OCI-LY1 (cell line): ENCODE measurements at regions not wholly inside any gene's neighbourhood (a gene's known extent, or its start where the extent isn't known, plus 50 kb on each side); places are given as distances from the start of the nearest gene placed in this dataset.

ENCODE experiments used
- H2AFZ ChIP-seq: fragments of 200-600 bp; sonication (generic), shearing (Covaris generic); 2 replicates; pipeline ENCODE4 v1.6.0; 2014; ENCODE audit warnings: antibody characterized with exemption, mild to moderate bottlenecking, low read length
- H3F3A ChIP-seq: fragments of 200-600 bp; sonication (generic), shearing (Covaris generic); 2 replicates; pipeline ENCODE4 v1.6.0; 2014; ENCODE audit warnings: mild to moderate bottlenecking, antibody characterized with exemption, low read length, moderate library complexity; ENCODE audit not compliant: insufficient read depth
- H3K27ac ChIP-seq: fragments of 200-600 bp; sonication (generic); 2 replicates; pipeline ENCODE4 v1.5.1; 2014; ENCODE audit warnings: low read length, mixed run types, mild to moderate bottlenecking, low read depth; ENCODE audit not compliant: poor library complexity, severe bottlenecking
- H3K27me3 ChIP-seq: fragments of 200-600 bp; sonication (generic); 2 replicates; pipeline ENCODE4 v1.6.0; 2014; ENCODE audit warnings: antibody characterized with exemption, mild to moderate bottlenecking, low read length, moderate library complexity; ENCODE audit not compliant: insufficient read depth
- H3K36me3 ChIP-seq: fragments of 200-600 bp; sonication (generic); 2 replicates; pipeline ENCODE4 v1.6.1; 2014; ENCODE audit warnings: mild to moderate bottlenecking, antibody characterized with exemption, low read length, moderate library complexity, mixed read lengths; ENCODE audit not compliant: insufficient read depth
- H3K4me1 ChIP-seq: fragments of 200-600 bp; sonication (generic); 2 replicates; pipeline ENCODE4 v1.5.1; 2014; ENCODE audit warnings: mild to moderate bottlenecking, low read length, moderate library complexity; ENCODE audit not compliant: insufficient read depth, severe bottlenecking
- H3K4me2 ChIP-seq: fragments of 200-600 bp; sonication (generic), shearing (Covaris generic); 2 replicates; pipeline ENCODE4 v1.6.1; 2014; ENCODE audit warnings: low read length
- H3K4me3 ChIP-seq: fragments of 200-600 bp; sonication (generic); 2 replicates; pipeline ENCODE4 v1.5.1; 2014; ENCODE audit warnings: low read length, low read depth, mild to moderate bottlenecking, mixed read lengths; ENCODE audit not compliant: poor library complexity, severe bottlenecking
- H3K79me2 ChIP-seq: fragments of 200-600 bp; shearing (Covaris generic); 2 replicates; pipeline ENCODE4 v1.6.1; 2016; ENCODE audit warnings: mixed run types, low read length, mixed read lengths; ENCODE audit not compliant: insufficient read depth
- H3K9ac ChIP-seq: fragments of 200-600 bp; sonication (generic), shearing (Covaris generic); 2 replicates; pipeline ENCODE4 v1.6.1; 2014; ENCODE audit warnings: mild to moderate bottlenecking, low read length, mixed read lengths
- H3K9me2 ChIP-seq: fragments of 200-600 bp; sonication (generic), shearing (Covaris generic); 2 replicates; pipeline ENCODE4 v1.6.1; 2014; ENCODE audit warnings: low read depth, mild to moderate bottlenecking, low read length, mixed read lengths
- H3K9me3 ChIP-seq: fragments of 200-600 bp; shearing (Covaris generic); 2 replicates; pipeline ENCODE4 v1.6.1; 2014; ENCODE audit warnings: low read length, mixed read lengths
- H4K20me1 ChIP-seq: fragments of 200-600 bp; sonication (generic), shearing (Covaris generic); 2 replicates; pipeline ENCODE4 v1.6.0; 2016; ENCODE audit warnings: mild to moderate bottlenecking, low read length; ENCODE audit not compliant: insufficient read depth
- EZH2 ChIP-seq: fragments of 200-600 bp; sonication (generic), shearing (Covaris generic); IDR thresholded peaks from 2 replicates; pipeline ENCODE4 v1.8.0; 2017; ENCODE audit warnings: borderline replicate concordance, mixed run types, mild to moderate bottlenecking, antibody characterized with exemption, low read length, moderate library complexity, mixed read lengths
- TF ChIP-seq, protein P1 (sequence below): fragments of 200-600 bp; sonication (generic), shearing (Covaris generic); IDR thresholded peaks from 2 replicates; pipeline ENCODE4 v1.5.1; 2017; ENCODE audit warnings: mild to moderate bottlenecking, antibody characterized with exemption, low read length, moderate library complexity, mixed read lengths

DNA sequence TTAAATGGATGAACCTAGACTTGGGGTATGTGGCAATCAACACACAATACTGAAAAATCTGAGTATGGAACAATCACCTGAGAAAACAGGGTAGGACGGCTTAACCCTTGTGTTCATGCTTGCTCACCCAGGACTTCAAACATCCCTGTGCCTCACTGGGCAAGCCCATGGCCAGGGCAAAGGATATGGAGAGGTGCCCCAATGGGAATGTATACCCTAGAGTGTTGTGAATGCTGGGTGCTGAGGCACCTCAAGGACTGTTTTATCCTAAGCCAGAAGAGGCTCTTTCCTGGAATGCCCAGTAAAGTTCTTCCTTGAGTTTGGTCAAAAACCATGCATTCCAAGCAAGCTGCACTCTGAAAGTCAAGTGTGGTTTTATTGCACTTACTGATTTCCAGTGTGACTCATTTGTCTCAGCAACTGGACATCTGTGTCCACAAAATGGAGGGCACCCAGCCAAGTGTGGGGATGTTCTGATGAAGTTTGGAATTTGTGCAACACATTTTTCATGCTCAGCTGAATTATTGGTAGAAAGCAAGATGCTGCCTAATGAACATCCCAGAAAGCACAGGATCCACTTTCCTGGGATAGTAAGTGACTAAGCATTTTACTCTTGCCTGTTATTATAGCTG lies 531.3 kb downstream of the RFC3 start:
- Histone ChIP-seq H3K27ac (no peak overlapping the region), H3K9ac (no peak overlapping the region), H3K9me2 (no peaks in the 10 kb centered on the region), H2AFZ (no peak overlapping the region), H3K79me2 (no peaks in the 10 kb centered on the region), H3K4me2 (no peak overlapping the region), H3K9me3 (no peaks in the 10 kb centered on the region), H3K4me3 (no peak overlapping the region), H3K27me3 (no peaks in the 10 kb centered on the region), H3F3A (no peaks in the 10 kb centered on the region), H3K4me1 (no peaks in the 10 kb centered on the region), H3K36me3 (no peaks in the 10 kb centered on the region), H4K20me1 (no peaks in the 10 kb centered on the region)
- no peak for TF ChIP-seq EZH2
- TF ChIP-seq, protein P1, sequence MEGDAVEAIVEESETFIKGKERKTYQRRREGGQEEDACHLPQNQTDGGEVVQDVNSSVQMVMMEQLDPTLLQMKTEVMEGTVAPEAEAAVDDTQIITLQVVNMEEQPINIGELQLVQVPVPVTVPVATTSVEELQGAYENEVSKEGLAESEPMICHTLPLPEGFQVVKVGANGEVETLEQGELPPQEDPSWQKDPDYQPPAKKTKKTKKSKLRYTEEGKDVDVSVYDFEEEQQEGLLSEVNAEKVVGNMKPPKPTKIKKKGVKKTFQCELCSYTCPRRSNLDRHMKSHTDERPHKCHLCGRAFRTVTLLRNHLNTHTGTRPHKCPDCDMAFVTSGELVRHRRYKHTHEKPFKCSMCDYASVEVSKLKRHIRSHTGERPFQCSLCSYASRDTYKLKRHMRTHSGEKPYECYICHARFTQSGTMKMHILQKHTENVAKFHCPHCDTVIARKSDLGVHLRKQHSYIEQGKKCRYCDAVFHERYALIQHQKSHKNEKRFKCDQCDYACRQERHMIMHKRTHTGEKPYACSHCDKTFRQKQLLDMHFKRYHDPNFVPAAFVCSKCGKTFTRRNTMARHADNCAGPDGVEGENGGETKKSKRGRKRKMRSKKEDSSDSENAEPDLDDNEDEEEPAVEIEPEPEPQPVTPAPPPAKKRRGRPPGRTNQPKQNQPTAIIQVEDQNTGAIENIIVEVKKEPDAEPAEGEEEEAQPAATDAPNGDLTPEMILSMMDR: no peak

DNA sequence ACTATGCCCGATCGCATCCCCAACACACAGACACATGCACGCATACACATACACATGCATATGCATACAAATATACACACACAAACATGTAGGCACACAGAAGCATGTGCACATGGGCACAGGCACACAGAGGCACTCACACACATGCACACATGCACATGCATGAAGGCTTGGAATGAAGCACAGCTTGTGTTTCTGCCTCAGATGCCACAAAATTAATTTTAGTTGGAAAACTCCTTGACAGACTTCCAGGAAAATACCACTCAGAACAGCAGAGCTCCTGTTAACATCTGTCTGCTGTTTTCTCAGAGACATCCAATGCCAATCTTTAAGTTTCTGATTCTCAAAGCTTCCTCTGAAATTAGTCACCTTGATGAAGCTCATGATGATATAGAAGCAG lies 532.7 kb downstream of the RFC3 start:
- H3K79me2 ChIP-seq: no peaks in the 10 kb centered on the region
- no peak overlapping the region for H3K9ac ChIP-seq
- H3K27me3 ChIP-seq: no peaks in the 10 kb centered on the region
- H3K4me1 ChIP-seq: no peaks in the 10 kb centered on the region
- no peaks in the 10 kb centered on the region for H3K36me3 ChIP-seq
- H3K4me3 ChIP-seq: no peak overlapping the region
- H3K9me3 ChIP-seq: no peaks in the 10 kb centered on the region
- no peaks in the 10 kb centered on the region for H3K9me2 ChIP-seq
- H2AFZ ChIP-seq: no peak overlapping the region
- no peak overlapping the region for H3K4me2 ChIP-seq
- no peak for TF ChIP-seq EZH2
- TF ChIP-seq, protein P1: no peak
- no peaks in the 10 kb centered on the region for H3F3A ChIP-seq
- H3K27ac ChIP-seq: no peak overlapping the region
- H4K20me1 ChIP-seq: no peaks in the 10 kb centered on the region

DNA sequence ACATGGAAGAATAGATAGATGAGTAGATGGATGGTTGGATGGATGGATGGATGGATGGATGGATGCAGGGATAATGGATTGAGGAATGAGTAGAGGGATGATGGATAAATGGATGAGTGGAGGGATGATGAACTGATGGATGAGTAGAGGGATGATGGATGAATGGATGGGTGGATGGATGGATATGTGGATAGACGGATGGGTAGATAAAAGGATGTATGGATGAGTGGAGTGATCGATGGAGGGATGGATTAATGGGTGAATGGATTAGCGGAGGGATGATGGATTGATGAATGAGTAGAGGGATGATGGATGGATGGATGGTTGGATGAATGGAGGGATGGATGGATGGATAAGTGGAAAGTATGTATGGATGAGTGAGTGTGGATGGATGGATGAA lies 533.2 kb downstream of the RFC3 start:
- TF ChIP-seq, protein P1: no peak
- no peak for TF ChIP-seq EZH2
- Histone ChIP-seq H3K79me2 (no peaks in the 10 kb centered on the region), H3K36me3 (no peaks in the 10 kb centered on the region)

More for the DNA sequence above, 533.2 kb downstream of the RFC3 start:
- Histone ChIP-seq H3F3A (no peaks in the 10 kb centered on the region), H3K9me2 (no peaks in the 10 kb centered on the region), H4K20me1 (no peaks in the 10 kb centered on the region), H3K9me3 (no peaks in the 10 kb centered on the region), H3K4me2 (no peak overlapping the region), H3K4me3 (no peak overlapping the region), H2AFZ (no peak overlapping the region), H3K9ac (no peak overlapping the region), H3K27me3 (no peaks in the 10 kb centered on the region), H3K27ac (no peak overlapping the region), H3K4me1 (no peaks in the 10 kb centered on the region)
